Fibroblast of lung (primary cell): ENCODE measurements at regions not wholly inside any gene's neighbourhood (a gene's known extent, or its start where the extent isn't known, plus 50 kb on each side); places are given as distances from the start of the nearest gene placed in this dataset.
A peak's percentile ranks its signal among the peaks of the same experiment; 100 is the strongest.

Source experiments
- DNase-seq, 2 donors: peaks; one replicate each; pipeline versions ENCODE4 v3.0.0 to v3.0.0-alpha.2; 2010; ENCODE audit warnings: low read depth in 2 of 2
- H2AFZ ChIP-seq: 2 replicates; pipeline ENCODE4 v1.5.1; 2012; ENCODE audit warnings: low read length, control low read depth, inconsistent platforms
- H3K27ac ChIP-seq: 2 replicates; pipeline ENCODE4 v1.5.1; 2011; ENCODE audit warnings: low read length, control low read depth; ENCODE audit not compliant: insufficient read depth
- H3K27me3 ChIP-seq: 2 replicates; pipeline ENCODE4 v1.5.1; 2011; ENCODE audit warnings: mild to moderate bottlenecking, low read length; ENCODE audit not compliant: control insufficient read depth, insufficient read depth
- H3K36me3 ChIP-seq: 2 replicates; pipeline ENCODE4 v1.5.1; 2011; ENCODE audit warnings: low read length; ENCODE audit not compliant: control insufficient read depth, insufficient read depth
- H3K4me1 ChIP-seq: 2 replicates; pipeline ENCODE4 v1.5.1; 2011; ENCODE audit warnings: low read length; ENCODE audit not compliant: control insufficient read depth, insufficient read depth; ENCODE audit errors: extremely low read depth
- H3K4me2 ChIP-seq: 2 replicates; pipeline ENCODE4 v1.5.1; 2011; ENCODE audit warnings: low read length, control low read depth; ENCODE audit not compliant: insufficient read depth; ENCODE audit errors: extremely low read depth
- H3K4me3 ChIP-seq, 4 experiments: fragments of 200-600 bp in 1 of 4; sonication (generic) in 1 of 4; replicated peaks in 1 of 4; 2 replicates each; pipeline ENCODE4 v1.5.1; 2011 to 2016; ENCODE audit warnings: low read length in 4 of 4, low read depth in 3 of 4, mild to moderate bottlenecking in 3 of 4, control low read depth in 2 of 4, inconsistent platforms in 1 of 4, mixed read lengths in 1 of 4; ENCODE audit not compliant: insufficient read depth in 1 of 4; ENCODE audit errors: control extremely low read depth in 1 of 4
- H3K79me2 ChIP-seq: 2 replicates; pipeline ENCODE4 v1.5.1; 2012; ENCODE audit warnings: mild to moderate bottlenecking, low read length, inconsistent platforms; ENCODE audit not compliant: control insufficient read depth, insufficient read depth
- H3K9ac ChIP-seq: 2 replicates; pipeline ENCODE4 v1.5.1; 2011; ENCODE audit warnings: mild to moderate bottlenecking, low read length, control low read depth; ENCODE audit not compliant: insufficient read depth
- H3K9me3 ChIP-seq: 2 replicates; pipeline ENCODE4 v1.5.1; 2012; ENCODE audit warnings: low read depth, low read length; ENCODE audit not compliant: control insufficient read depth, insufficient read depth
- H4K20me1 ChIP-seq: 2 replicates; pipeline ENCODE4 v1.5.1; 2011; ENCODE audit warnings: low read length; ENCODE audit not compliant: control insufficient read depth, insufficient read depth; ENCODE audit errors: extremely low read depth
- EZH2 ChIP-seq: IDR thresholded peaks from 2 replicates; pipeline ENCODE4 v1.5.1; 2012; ENCODE audit warnings: low read length, control low read depth, mild to moderate bottlenecking; ENCODE audit errors: missing control alignments
- TF ChIP-seq, protein P1 (sequence below), 2 donors: IDR thresholded peaks in 1 of 2; conservative IDR thresholded peaks in 1 of 2; 1 replicate in 1 of 2; 2 replicates in 1 of 2; pipeline ENCODE4 v1.5.1; 2011 to 2012; ENCODE audit warnings: low read length in 2 of 2, control low read depth in 1 of 2, inconsistent platforms in 1 of 2, low read depth in 1 of 2, mild to moderate bottlenecking in 1 of 2

DNA sequence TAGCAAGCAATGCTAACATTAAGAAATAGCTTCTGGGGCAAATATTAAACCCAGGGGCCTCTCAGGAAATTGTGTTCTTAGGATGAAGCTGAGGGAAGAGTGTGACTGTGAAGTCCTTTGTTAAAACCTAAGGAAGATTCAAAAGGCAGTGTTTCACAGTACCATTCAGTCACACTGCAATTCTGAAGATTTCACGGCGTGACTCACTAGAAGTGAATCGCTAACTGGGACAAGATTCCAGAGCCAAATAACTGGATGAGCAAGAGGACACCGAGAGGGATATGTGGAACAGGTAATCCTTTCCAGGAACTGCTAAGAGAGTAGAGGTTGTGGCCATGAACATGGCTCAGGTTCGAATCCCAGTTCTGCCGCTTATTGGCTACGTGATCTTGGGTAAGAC, 61.8 kb upstream of the SMAD3 start:
- H3K4me3 ChIP-seq = no peak overlapping the region
- no peak for TF ChIP-seq EZH2
- TF ChIP-seq, protein P1, sequence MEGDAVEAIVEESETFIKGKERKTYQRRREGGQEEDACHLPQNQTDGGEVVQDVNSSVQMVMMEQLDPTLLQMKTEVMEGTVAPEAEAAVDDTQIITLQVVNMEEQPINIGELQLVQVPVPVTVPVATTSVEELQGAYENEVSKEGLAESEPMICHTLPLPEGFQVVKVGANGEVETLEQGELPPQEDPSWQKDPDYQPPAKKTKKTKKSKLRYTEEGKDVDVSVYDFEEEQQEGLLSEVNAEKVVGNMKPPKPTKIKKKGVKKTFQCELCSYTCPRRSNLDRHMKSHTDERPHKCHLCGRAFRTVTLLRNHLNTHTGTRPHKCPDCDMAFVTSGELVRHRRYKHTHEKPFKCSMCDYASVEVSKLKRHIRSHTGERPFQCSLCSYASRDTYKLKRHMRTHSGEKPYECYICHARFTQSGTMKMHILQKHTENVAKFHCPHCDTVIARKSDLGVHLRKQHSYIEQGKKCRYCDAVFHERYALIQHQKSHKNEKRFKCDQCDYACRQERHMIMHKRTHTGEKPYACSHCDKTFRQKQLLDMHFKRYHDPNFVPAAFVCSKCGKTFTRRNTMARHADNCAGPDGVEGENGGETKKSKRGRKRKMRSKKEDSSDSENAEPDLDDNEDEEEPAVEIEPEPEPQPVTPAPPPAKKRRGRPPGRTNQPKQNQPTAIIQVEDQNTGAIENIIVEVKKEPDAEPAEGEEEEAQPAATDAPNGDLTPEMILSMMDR (conservative IDR thresholded peaks at IDR 0.05 in 1 of 2, IDR thresholded peaks at IDR 0.05 in 1 of 2; ENCODE audit: low read depth in 1 of 2, low read length in 2 of 2) = no peak
- no peak overlapping the region for H3K4me2 ChIP-seq
- H3K9ac ChIP-seq = no peak overlapping the region
- H3K27ac ChIP-seq = no peak overlapping the region
- H3K36me3 ChIP-seq = no peaks in the 10 kb centered on the region
- H4K20me1 ChIP-seq = no peaks in the 10 kb centered on the region
- no peaks in the 10 kb centered on the region for H3K79me2 ChIP-seq
- peak in 1 of 2 donors; percentile 61 for DNase-seq
- H3K9me3 ChIP-seq = no peaks in the 10 kb centered on the region
- no peaks in the 10 kb centered on the region for H3K4me1 ChIP-seq
- no peaks in the 10 kb centered on the region for H3K27me3 ChIP-seq
- no peak overlapping the region for H2AFZ ChIP-seq

DNA sequence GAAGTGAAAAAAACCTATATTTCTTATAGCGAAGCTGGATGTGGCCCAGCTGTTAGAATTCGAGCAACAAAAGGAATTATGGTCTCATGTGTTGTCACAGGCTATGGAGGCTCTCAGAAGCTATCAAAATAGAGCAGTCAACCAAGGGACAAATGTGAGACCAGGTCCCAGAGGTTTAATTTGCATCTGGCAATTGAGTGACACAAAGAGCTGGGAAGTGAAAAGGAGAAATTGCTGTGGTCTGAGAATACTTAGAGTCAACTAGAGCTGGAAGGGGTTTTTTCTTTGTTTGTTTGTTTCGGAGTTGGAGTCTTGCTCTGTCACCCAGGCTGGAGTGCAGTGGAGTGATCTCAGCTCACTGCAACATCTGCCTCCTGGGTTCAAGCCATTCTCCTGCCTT, 61.3 kb upstream of the SMAD3 start:
- Histone ChIP-seq H3K4me1 (no peaks in the 10 kb centered on the region), H4K20me1 (no peaks in the 10 kb centered on the region), H3K9ac (no peak overlapping the region), H3K79me2 (no peaks in the 10 kb centered on the region), H3K9me3 (no peaks in the 10 kb centered on the region), H3K27me3 (no peaks in the 10 kb centered on the region), H2AFZ (no peak overlapping the region), H3K36me3 (no peaks in the 10 kb centered on the region), H3K4me3 (no peak overlapping the region), H3K4me2 (no peak overlapping the region), H3K27ac (no peak overlapping the region)
- no peak for DNase-seq
- TF ChIP-seq EZH2 = no peak
- TF ChIP-seq, protein P1 (conservative IDR thresholded peaks at IDR 0.05 in 1 of 2, IDR thresholded peaks at IDR 0.05 in 1 of 2; ENCODE audit: low read depth in 1 of 2, low read length in 2 of 2) = no peak

DNA sequence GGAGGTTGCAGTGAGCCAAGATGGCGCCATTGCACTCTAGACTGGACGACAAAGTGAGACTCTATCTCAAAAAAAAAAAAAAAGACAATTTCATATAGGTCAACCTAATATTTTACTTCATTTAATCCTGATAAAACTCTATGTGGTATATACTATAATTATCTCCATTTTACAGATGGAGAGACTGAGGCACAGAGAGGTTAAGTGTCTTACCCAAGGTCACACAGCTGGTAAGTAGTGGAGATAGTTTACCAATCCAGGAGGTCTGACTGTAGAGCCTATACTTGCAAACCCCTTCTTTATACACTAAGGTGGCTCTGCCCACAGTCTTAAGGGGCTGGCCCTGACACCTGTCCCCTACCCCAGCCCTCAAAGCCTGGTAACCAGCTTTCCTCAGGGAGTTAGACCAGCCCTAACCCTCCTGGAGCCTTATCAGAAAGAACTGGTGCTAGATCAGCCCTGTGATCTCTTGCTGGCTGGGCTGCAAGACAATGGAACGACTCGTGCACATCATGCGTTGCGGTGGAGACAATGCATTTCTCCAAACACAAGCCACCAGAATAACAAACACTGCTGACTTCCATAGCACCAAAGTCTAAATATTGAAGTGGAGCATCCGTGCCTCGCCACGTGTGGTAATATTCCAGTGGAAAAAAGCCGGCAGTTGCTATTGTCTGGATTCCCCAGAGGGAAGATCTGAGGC, 60.0 kb upstream of the SMAD3 start:
- Histone ChIP-seq H3K4me3 (no peak overlapping the region), H2AFZ (no peak overlapping the region), H3K79me2 (no peaks in the 10 kb centered on the region), H3K9ac (no peak overlapping the region), H3K36me3 (no peaks in the 10 kb centered on the region), H3K27me3 (no peaks in the 10 kb centered on the region), H3K4me1 (no peaks in the 10 kb centered on the region), H3K27ac (no peak overlapping the region), H3K9me3 (no peaks in the 10 kb centered on the region), H3K4me2 (no peak overlapping the region), H4K20me1 (no peaks in the 10 kb centered on the region)
- no peak for DNase-seq
- TF ChIP-seq, protein P1 (conservative IDR thresholded peaks at IDR 0.05 in 1 of 2, IDR thresholded peaks at IDR 0.05 in 1 of 2; ENCODE audit: low read depth in 1 of 2, low read length in 2 of 2) = no peak
- no peak for TF ChIP-seq EZH2
